OCI-LY1 (cell line): ENCODE measurements at regions not wholly inside any gene's neighbourhood (a gene's known extent, or its start where the extent isn't known, plus 50 kb on each side); places are given as distances from the start of the nearest gene placed in this dataset.

Source experiments
- H2AFZ ChIP-seq: fragments of 200-600 bp; sonication (generic), shearing (Covaris generic); 2 replicates; pipeline ENCODE4 v1.6.0; 2014; ENCODE audit warnings: antibody characterized with exemption, mild to moderate bottlenecking, low read length
- H3F3A ChIP-seq: fragments of 200-600 bp; sonication (generic), shearing (Covaris generic); 2 replicates; pipeline ENCODE4 v1.6.0; 2014; ENCODE audit warnings: mild to moderate bottlenecking, antibody characterized with exemption, low read length, moderate library complexity; ENCODE audit not compliant: insufficient read depth
- H3K27ac ChIP-seq: fragments of 200-600 bp; sonication (generic); 2 replicates; pipeline ENCODE4 v1.5.1; 2014; ENCODE audit warnings: low read length, mixed run types, mild to moderate bottlenecking, low read depth; ENCODE audit not compliant: poor library complexity, severe bottlenecking
- H3K27me3 ChIP-seq: fragments of 200-600 bp; sonication (generic); 2 replicates; pipeline ENCODE4 v1.6.0; 2014; ENCODE audit warnings: antibody characterized with exemption, mild to moderate bottlenecking, low read length, moderate library complexity; ENCODE audit not compliant: insufficient read depth
- H3K36me3 ChIP-seq: fragments of 200-600 bp; sonication (generic); 2 replicates; pipeline ENCODE4 v1.6.1; 2014; ENCODE audit warnings: mild to moderate bottlenecking, antibody characterized with exemption, low read length, moderate library complexity, mixed read lengths; ENCODE audit not compliant: insufficient read depth
- H3K4me1 ChIP-seq: fragments of 200-600 bp; sonication (generic); 2 replicates; pipeline ENCODE4 v1.5.1; 2014; ENCODE audit warnings: mild to moderate bottlenecking, low read length, moderate library complexity; ENCODE audit not compliant: insufficient read depth, severe bottlenecking
- H3K4me2 ChIP-seq: fragments of 200-600 bp; sonication (generic), shearing (Covaris generic); 2 replicates; pipeline ENCODE4 v1.6.1; 2014; ENCODE audit warnings: low read length
- H3K4me3 ChIP-seq: fragments of 200-600 bp; sonication (generic); 2 replicates; pipeline ENCODE4 v1.5.1; 2014; ENCODE audit warnings: low read length, low read depth, mild to moderate bottlenecking, mixed read lengths; ENCODE audit not compliant: poor library complexity, severe bottlenecking
- H3K79me2 ChIP-seq: fragments of 200-600 bp; shearing (Covaris generic); 2 replicates; pipeline ENCODE4 v1.6.1; 2016; ENCODE audit warnings: mixed run types, low read length, mixed read lengths; ENCODE audit not compliant: insufficient read depth
- H3K9ac ChIP-seq: fragments of 200-600 bp; sonication (generic), shearing (Covaris generic); 2 replicates; pipeline ENCODE4 v1.6.1; 2014; ENCODE audit warnings: mild to moderate bottlenecking, low read length, mixed read lengths
- H3K9me2 ChIP-seq: fragments of 200-600 bp; sonication (generic), shearing (Covaris generic); 2 replicates; pipeline ENCODE4 v1.6.1; 2014; ENCODE audit warnings: low read depth, mild to moderate bottlenecking, low read length, mixed read lengths
- H3K9me3 ChIP-seq: fragments of 200-600 bp; shearing (Covaris generic); 2 replicates; pipeline ENCODE4 v1.6.1; 2014; ENCODE audit warnings: low read length, mixed read lengths
- H4K20me1 ChIP-seq: fragments of 200-600 bp; sonication (generic), shearing (Covaris generic); 2 replicates; pipeline ENCODE4 v1.6.0; 2016; ENCODE audit warnings: mild to moderate bottlenecking, low read length; ENCODE audit not compliant: insufficient read depth
- EZH2 ChIP-seq: fragments of 200-600 bp; sonication (generic), shearing (Covaris generic); IDR thresholded peaks from 2 replicates; pipeline ENCODE4 v1.8.0; 2017; ENCODE audit warnings: borderline replicate concordance, mixed run types, mild to moderate bottlenecking, antibody characterized with exemption, low read length, moderate library complexity, mixed read lengths
- TF ChIP-seq, protein P1 (sequence below): fragments of 200-600 bp; sonication (generic), shearing (Covaris generic); IDR thresholded peaks from 2 replicates; pipeline ENCODE4 v1.5.1; 2017; ENCODE audit warnings: mild to moderate bottlenecking, antibody characterized with exemption, low read length, moderate library complexity, mixed read lengths

GRCh38 chr6:27687154-27688013 lies 214.5 kb upstream of the ZNF184 start:
- no peaks in the 10 kb centered on the region for H3K36me3 ChIP-seq
- H4K20me1 ChIP-seq = no peaks in the 10 kb centered on the region
- TF ChIP-seq EZH2 = no peak
- TF ChIP-seq, protein P1, sequence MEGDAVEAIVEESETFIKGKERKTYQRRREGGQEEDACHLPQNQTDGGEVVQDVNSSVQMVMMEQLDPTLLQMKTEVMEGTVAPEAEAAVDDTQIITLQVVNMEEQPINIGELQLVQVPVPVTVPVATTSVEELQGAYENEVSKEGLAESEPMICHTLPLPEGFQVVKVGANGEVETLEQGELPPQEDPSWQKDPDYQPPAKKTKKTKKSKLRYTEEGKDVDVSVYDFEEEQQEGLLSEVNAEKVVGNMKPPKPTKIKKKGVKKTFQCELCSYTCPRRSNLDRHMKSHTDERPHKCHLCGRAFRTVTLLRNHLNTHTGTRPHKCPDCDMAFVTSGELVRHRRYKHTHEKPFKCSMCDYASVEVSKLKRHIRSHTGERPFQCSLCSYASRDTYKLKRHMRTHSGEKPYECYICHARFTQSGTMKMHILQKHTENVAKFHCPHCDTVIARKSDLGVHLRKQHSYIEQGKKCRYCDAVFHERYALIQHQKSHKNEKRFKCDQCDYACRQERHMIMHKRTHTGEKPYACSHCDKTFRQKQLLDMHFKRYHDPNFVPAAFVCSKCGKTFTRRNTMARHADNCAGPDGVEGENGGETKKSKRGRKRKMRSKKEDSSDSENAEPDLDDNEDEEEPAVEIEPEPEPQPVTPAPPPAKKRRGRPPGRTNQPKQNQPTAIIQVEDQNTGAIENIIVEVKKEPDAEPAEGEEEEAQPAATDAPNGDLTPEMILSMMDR = peak; percentile 94
- H3K4me3 ChIP-seq = peak overlapping the region; percentile 67
- peak overlapping the region; percentile 62 for H3K9ac ChIP-seq
- peak overlapping the region; percentile 39 for H3K27ac ChIP-seq
- H3K27me3 ChIP-seq = no peaks in the 10 kb centered on the region
- H3F3A ChIP-seq = no peaks in the 10 kb centered on the region
- H3K79me2 ChIP-seq = no peaks in the 10 kb centered on the region
- H3K9me2 ChIP-seq = no peaks in the 10 kb centered on the region
- H3K4me1 ChIP-seq = no peaks in the 10 kb centered on the region
- H3K4me2 ChIP-seq = peak overlapping the region; percentile 63
- no peaks in the 10 kb centered on the region for H3K9me3 ChIP-seq
- H2AFZ ChIP-seq = 0 out of 2 replicates have a peak overlapping the region, but pooled peaks have one; percentile 12

DNA sequence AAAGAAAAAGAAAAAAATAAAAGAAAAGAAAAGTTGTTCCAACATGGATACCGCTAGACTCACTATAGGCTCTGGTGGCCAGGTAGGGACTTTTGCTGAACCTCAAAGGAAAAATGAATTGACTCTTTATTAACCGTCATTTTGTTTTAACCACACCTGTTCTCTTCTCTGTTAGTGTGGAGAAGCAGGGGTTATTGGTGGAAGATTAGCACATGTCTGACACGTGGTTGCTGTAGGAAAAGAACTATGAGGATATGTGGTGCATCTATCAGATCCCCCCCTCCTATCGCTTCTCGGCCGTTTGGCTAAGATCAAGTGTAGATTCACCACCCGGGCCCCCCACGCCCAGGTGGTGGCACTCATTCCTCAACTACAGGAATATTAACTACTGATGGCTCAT lies 212.4 kb upstream of the ZNF184 start:
- no peak overlapping the region for H2AFZ ChIP-seq
- no peak overlapping the region for H3K27ac ChIP-seq
- no peaks in the 10 kb centered on the region for H4K20me1 ChIP-seq
- no peak for TF ChIP-seq EZH2
- TF ChIP-seq, protein P1 = no peak
- H3K79me2 ChIP-seq = no peaks in the 10 kb centered on the region
- H3K9me2 ChIP-seq = no peaks in the 10 kb centered on the region
- H3K9ac ChIP-seq = no peak overlapping the region
- H3K4me3 ChIP-seq = no peak overlapping the region
- H3F3A ChIP-seq = no peaks in the 10 kb centered on the region
- no peak overlapping the region for H3K4me2 ChIP-seq
- H3K27me3 ChIP-seq = no peaks in the 10 kb centered on the region
- no peaks in the 10 kb centered on the region for H3K36me3 ChIP-seq
- no peaks in the 10 kb centered on the region for H3K4me1 ChIP-seq
- no peaks in the 10 kb centered on the region for H3K9me3 ChIP-seq

GRCh38 chr6:27684264-27685211 lies 211.6 kb upstream of the ZNF184 start:
- Histone ChIP-seq H3K27ac (no peak overlapping the region), H2AFZ (no peak overlapping the region), H3K4me1 (no peaks in the 10 kb centered on the region), H3K4me3 (no peak overlapping the region), H3K9me2 (no peaks in the 10 kb centered on the region), H3K79me2 (no peaks in the 10 kb centered on the region), H4K20me1 (no peaks in the 10 kb centered on the region), H3F3A (no peaks in the 10 kb centered on the region), H3K27me3 (no peaks in the 10 kb centered on the region), H3K9me3 (no peaks in the 10 kb centered on the region), H3K4me2 (0 out of 2 replicates have a peak overlapping the region, but pooled peaks have one; percentile 22), H3K9ac (no peak overlapping the region), H3K36me3 (no peaks in the 10 kb centered on the region)
- TF ChIP-seq, protein P1 = no peak
- TF ChIP-seq EZH2 = no peak
